ENCODE measurements at regions not wholly inside any gene's neighbourhood (a gene's known extent, or its start where the extent isn't known, plus 50 kb on each side); places are given as distances from the start of the nearest gene placed in this dataset.

DNA sequence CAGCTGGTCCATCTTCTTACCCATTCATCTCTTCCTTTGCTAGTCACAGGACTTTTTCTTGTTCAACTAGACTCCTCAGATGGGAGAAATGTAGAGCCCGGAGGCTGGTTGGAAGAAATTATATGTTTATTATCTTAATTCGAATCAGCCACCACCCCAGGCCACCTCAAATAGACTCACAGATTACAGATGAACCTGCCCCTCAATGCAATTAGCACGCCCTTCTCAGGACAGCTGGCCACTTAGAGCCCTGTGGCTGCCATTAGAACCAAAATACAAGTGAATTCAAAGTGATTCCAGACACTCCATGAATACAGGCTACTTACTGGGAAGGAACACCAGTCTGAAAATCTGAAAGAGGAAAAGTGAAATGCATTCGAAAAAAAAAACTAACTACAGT lies 176.4 kb downstream of the MAFB start:
- intact Hi-C loops (cut with micrococcal nuclease) = no loop called here
- Histone ChIP-seq H2AFZ (ENCODE audit: low read depth, low read length) (no peak overlapping the region), H3K36me3 (ENCODE audit: control insufficient read depth in 2 of 2, extremely low read depth in 1 of 2, insufficient read depth in 2 of 2, low read length in 2 of 2) (no peaks in the 10 kb centered on the region), H3K9me1 (replicated peaks; ENCODE audit: control insufficient read depth, extremely low read depth, insufficient read depth, low read length) (no peaks in the 10 kb centered on the region), H3K9me3 (replicated peaks; ENCODE audit: control insufficient read depth, insufficient read depth, low read length) (no peaks in the 10 kb centered on the region), H3K27me3 (ENCODE audit: control insufficient read depth in 2 of 2, insufficient read depth in 2 of 2, low read length in 2 of 2) (no peaks in the 10 kb centered on the region), H3K4me1 (ENCODE audit: control insufficient read depth, extremely low read depth, insufficient read depth, low read length) (no peaks in the 10 kb centered on the region), H3K27ac (ENCODE audit: insufficient read depth, low read depth, low read length) (no peak overlapping the region), H3K4me3 (replicated peaks in 1 of 3; ENCODE audit: insufficient read depth in 1 of 3, low read depth in 1 of 3, low read length in 3 of 3) (no peak overlapping the region), H3K4me2 (ENCODE audit: insufficient read depth, low read length) (no peak overlapping the region), H4K20me1 (replicated peaks; ENCODE audit: control insufficient read depth, extremely low read depth, insufficient read depth, low read length) (no peaks in the 10 kb centered on the region), H3K79me2 (ENCODE audit: control insufficient read depth, insufficient read depth, low read length) (no peaks in the 10 kb centered on the region), H3K9ac (replicated peaks; ENCODE audit: extremely low read depth, insufficient read depth, low read length) (no peak overlapping the region)
- dilution Hi-C loops (cut with MboI; ENCODE audit: extremely low pct_ligation_motif_present, low sequenced_read_pairs) = no loop called here
- FAIRE-seq (no peak), DNase-seq (ENCODE audit: low read depth, low spot score) (no peak)
- TF ChIP-seq MYC (IDR thresholded peaks at IDR 0.05; ENCODE audit: low read depth, low read length) (no peak), JUN (IDR thresholded peaks at IDR 0.05; ENCODE audit: borderline replicate concordance, insufficient read depth, insufficient read length, low read depth) (no peak), POLR2A (IDR thresholded peaks at IDR 0.05; ENCODE audit: low read depth, low read length) (no peak), POLR2AphosphoS5 (IDR thresholded peaks at IDR 0.05; ENCODE audit: insufficient read depth, low read depth, low read length) (no peak), GATA2 (IDR thresholded peaks at IDR 0.05; ENCODE audit: insufficient read depth, insufficient read length, low read depth, low read length) (no peak), FOS (IDR thresholded peaks at IDR 0.05; ENCODE audit: borderline replicate concordance, insufficient read depth, low read length) (no peak), EZH2 (IDR thresholded peaks at IDR 0.05; ENCODE audit: borderline replicate concordance, low read depth, low read length, severe bottlenecking) (no peak)
- TF ChIP-seq, protein P1, sequence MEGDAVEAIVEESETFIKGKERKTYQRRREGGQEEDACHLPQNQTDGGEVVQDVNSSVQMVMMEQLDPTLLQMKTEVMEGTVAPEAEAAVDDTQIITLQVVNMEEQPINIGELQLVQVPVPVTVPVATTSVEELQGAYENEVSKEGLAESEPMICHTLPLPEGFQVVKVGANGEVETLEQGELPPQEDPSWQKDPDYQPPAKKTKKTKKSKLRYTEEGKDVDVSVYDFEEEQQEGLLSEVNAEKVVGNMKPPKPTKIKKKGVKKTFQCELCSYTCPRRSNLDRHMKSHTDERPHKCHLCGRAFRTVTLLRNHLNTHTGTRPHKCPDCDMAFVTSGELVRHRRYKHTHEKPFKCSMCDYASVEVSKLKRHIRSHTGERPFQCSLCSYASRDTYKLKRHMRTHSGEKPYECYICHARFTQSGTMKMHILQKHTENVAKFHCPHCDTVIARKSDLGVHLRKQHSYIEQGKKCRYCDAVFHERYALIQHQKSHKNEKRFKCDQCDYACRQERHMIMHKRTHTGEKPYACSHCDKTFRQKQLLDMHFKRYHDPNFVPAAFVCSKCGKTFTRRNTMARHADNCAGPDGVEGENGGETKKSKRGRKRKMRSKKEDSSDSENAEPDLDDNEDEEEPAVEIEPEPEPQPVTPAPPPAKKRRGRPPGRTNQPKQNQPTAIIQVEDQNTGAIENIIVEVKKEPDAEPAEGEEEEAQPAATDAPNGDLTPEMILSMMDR (IDR thresholded peaks at IDR 0.05; ENCODE audit: extremely low read depth in 1 of 2, insufficient read depth in 1 of 2, low read depth in 1 of 2, low read length in 2 of 2) = no peak
- TF ChIP-seq, protein P2, sequence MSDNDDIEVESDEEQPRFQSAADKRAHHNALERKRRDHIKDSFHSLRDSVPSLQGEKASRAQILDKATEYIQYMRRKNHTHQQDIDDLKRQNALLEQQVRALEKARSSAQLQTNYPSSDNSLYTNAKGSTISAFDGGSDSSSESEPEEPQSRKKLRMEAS (IDR thresholded peaks at IDR 0.05; ENCODE audit: insufficient read depth, insufficient read length) = no peak
- ChIA-PET CTCF (no interaction called here), POLR2A (no interaction called here)
- no TSS peak for BruUV-seq (replicated peaks)
